Neural cell (in vitro differentiated cells): ENCODE measurements at regions not wholly inside any gene's neighbourhood (a gene's known extent, or its start where the extent isn't known, plus 50 kb on each side); places are given as distances from the start of the nearest gene placed in this dataset.

Source experiments
- H2AFZ ChIP-seq: fragments of 200-600, 300-800 bp; sonication (generic), shearing (Covaris generic); 2 replicates; pipeline ENCODE4 v1.6.0; 2014; ENCODE audit warnings: low read depth, mild to moderate bottlenecking, antibody characterized with exemption, low read length, moderate library complexity
- H3F3A ChIP-seq: fragments of 200-600 bp; shearing (Covaris generic); 2 replicates; pipeline ENCODE4 v1.6.1; 2016; ENCODE audit warnings: mild to moderate bottlenecking, moderate library complexity, mixed read lengths, antibody characterized with exemption, low read length; ENCODE audit not compliant: insufficient read depth, poor library complexity, severe bottlenecking
- H3K27ac ChIP-seq: fragments of 200-600, 300-800 bp; sonication (generic), shearing (Covaris generic); 2 replicates; pipeline ENCODE4 v1.5.1; 2014; ENCODE audit warnings: mild to moderate bottlenecking, low read length, moderate library complexity
- H3K27me3 ChIP-seq: fragments of 300-800, 200-600 bp; sonication (generic), shearing (Covaris generic); 2 replicates; pipeline ENCODE4 v1.6.0; 2014; ENCODE audit warnings: mild to moderate bottlenecking, low read depth, low read length, moderate library complexity; ENCODE audit not compliant: insufficient read depth
- H3K36me3 ChIP-seq: fragments of 300-800, 200-600 bp; sonication (generic), shearing (Covaris generic); 2 replicates; pipeline ENCODE4 v1.5.1; 2014; ENCODE audit warnings: mild to moderate bottlenecking, antibody characterized with exemption, low read length, moderate library complexity; ENCODE audit not compliant: insufficient read depth
- H3K4me2 ChIP-seq: fragments of 300-800, 200-600 bp; sonication (generic), shearing (Covaris generic); 2 replicates; pipeline ENCODE4 v1.6.0; 2014; ENCODE audit warnings: mild to moderate bottlenecking, low read length
- H3K4me3 ChIP-seq: fragments of 300-800, 200-600 bp; sonication (generic), shearing (Covaris generic); 2 replicates; pipeline ENCODE4 v1.5.1; 2014; ENCODE audit warnings: mild to moderate bottlenecking, low read length, moderate library complexity
- H3K79me2 ChIP-seq: fragments of 200-600 bp; shearing (Covaris generic); replicated peaks from 2 replicates; pipeline ENCODE4 v1.6.0; 2014; ENCODE audit warnings: mild to moderate bottlenecking, low read length, moderate library complexity; ENCODE audit not compliant: insufficient read depth
- H3K9ac ChIP-seq: fragments of 300-800, 200-600 bp; sonication (generic), shearing (Covaris generic); 2 replicates; pipeline ENCODE4 v1.6.1; 2016; ENCODE audit warnings: mild to moderate bottlenecking, low read length, mixed read lengths
- H3K9me2 ChIP-seq: fragments of 200-600 bp; shearing (Covaris generic); 2 replicates; pipeline ENCODE4 v1.6.1; 2016; ENCODE audit warnings: mild to moderate bottlenecking, low read length, mixed read lengths; ENCODE audit not compliant: insufficient read depth
- H3K9me3 ChIP-seq: fragments of 200-600, 300-800 bp; sonication (generic), shearing (Covaris generic); 2 replicates; pipeline ENCODE4 v1.6.1; 2016; ENCODE audit warnings: mild to moderate bottlenecking, mixed run types, low read length, moderate library complexity, mixed read lengths
- H4K20me1 ChIP-seq: fragments of 200-600 bp; shearing (Covaris generic); 2 replicates; pipeline ENCODE4 v1.6.1; 2016; ENCODE audit warnings: mild to moderate bottlenecking, mixed run types; ENCODE audit not compliant: insufficient read depth
- EP300 ChIP-seq: fragments of 450-650 bp; conservative IDR thresholded peaks from 2 replicates; pipeline ENCODE4 v1.6.1; 2014; ENCODE audit warnings: antibody characterized with exemption, mild to moderate bottlenecking, moderate library complexity; ENCODE audit not compliant: poor library complexity, severe bottlenecking
- EZH2 ChIP-seq: fragments of 200-600, 300-800 bp; shearing (Covaris generic), sonication (generic); IDR thresholded peaks from 2 replicates; pipeline ENCODE4 v1.6.1; 2014; ENCODE audit warnings: antibody characterized with exemption, low read length, borderline replicate concordance, mild to moderate bottlenecking; ENCODE audit not compliant: insufficient read depth, poor library complexity, severe bottlenecking
- MXI1 ChIP-seq: fragments of 450-650 bp; conservative IDR thresholded peaks from 2 replicates; pipeline ENCODE4 v1.6.1; 2014; ENCODE audit warnings: antibody characterized with exemption, mild to moderate bottlenecking; ENCODE audit not compliant: poor library complexity, severe bottlenecking
- POLR2AphosphoS5 ChIP-seq: IDR thresholded peaks from 2 replicates; pipeline ENCODE4 v1.6.1; 2012
- RAD21 ChIP-seq: fragments of 450-650 bp; conservative IDR thresholded peaks from 2 replicates; pipeline ENCODE4 v1.6.1; 2014; ENCODE audit warnings: antibody characterized with exemption, mild to moderate bottlenecking, moderate library complexity
- SMC3 ChIP-seq: fragments of 450-650 bp; conservative IDR thresholded peaks from 2 replicates; pipeline ENCODE4 v1.6.1; 2014; ENCODE audit warnings: antibody characterized with exemption, mild to moderate bottlenecking, moderate library complexity; ENCODE audit not compliant: poor library complexity
- TAF1 ChIP-seq: IDR thresholded peaks from 2 replicates; pipeline ENCODE4 v1.6.1; 2012; ENCODE audit warnings: low read depth
- TF ChIP-seq, protein P1 (sequence below): fragments of 450-650 bp; IDR thresholded peaks from 2 replicates; pipeline ENCODE4 v1.5.1; 2014; ENCODE audit warnings: antibody characterized with exemption, mild to moderate bottlenecking, moderate library complexity; ENCODE audit not compliant: poor library complexity, severe bottlenecking
- TF ChIP-seq, protein P2 (sequence below): IDR thresholded peaks from 2 replicates; pipeline ENCODE4 v1.6.1; 2012; ENCODE audit warnings: borderline replicate concordance

DNA sequence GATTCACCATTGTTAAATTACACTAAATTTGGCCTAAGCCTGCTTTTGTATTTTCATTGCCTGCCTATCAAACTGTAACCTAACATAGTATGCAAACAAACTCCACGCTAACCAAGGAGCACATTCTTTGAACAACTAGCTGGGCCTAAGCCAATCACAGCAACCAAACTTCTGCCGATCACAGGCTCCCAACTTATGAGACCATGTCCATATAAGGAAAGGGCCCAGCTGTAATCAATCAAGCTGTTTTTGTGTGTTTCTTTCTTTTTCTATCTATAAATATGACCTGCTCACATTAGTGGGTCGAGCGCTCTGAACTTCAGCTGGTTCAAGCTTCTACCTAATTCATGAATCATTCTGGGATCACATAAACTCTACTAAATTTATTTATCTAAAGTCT is 473.6 kb downstream of the SI start:
- TF ChIP-seq RAD21 = no peak
- no peak for TF ChIP-seq EP300
- TF ChIP-seq, protein P1, sequence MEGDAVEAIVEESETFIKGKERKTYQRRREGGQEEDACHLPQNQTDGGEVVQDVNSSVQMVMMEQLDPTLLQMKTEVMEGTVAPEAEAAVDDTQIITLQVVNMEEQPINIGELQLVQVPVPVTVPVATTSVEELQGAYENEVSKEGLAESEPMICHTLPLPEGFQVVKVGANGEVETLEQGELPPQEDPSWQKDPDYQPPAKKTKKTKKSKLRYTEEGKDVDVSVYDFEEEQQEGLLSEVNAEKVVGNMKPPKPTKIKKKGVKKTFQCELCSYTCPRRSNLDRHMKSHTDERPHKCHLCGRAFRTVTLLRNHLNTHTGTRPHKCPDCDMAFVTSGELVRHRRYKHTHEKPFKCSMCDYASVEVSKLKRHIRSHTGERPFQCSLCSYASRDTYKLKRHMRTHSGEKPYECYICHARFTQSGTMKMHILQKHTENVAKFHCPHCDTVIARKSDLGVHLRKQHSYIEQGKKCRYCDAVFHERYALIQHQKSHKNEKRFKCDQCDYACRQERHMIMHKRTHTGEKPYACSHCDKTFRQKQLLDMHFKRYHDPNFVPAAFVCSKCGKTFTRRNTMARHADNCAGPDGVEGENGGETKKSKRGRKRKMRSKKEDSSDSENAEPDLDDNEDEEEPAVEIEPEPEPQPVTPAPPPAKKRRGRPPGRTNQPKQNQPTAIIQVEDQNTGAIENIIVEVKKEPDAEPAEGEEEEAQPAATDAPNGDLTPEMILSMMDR = no peak
- TF ChIP-seq TAF1 = no peak
- TF ChIP-seq SMC3 = no peak
- TF ChIP-seq MXI1 = no peak
- no peaks in the 10 kb centered on the region for H3F3A ChIP-seq
- no peaks in the 10 kb centered on the region for H3K27me3 ChIP-seq
- no peaks in the 10 kb centered on the region for H3K36me3 ChIP-seq
- H3K9me3 ChIP-seq = no peaks in the 10 kb centered on the region
- H4K20me1 ChIP-seq = no peaks in the 10 kb centered on the region
- no peaks in the 10 kb centered on the region for H3K9me2 ChIP-seq
- H2AFZ ChIP-seq = no peak overlapping the region
- no peaks in the 10 kb centered on the region for H3K79me2 ChIP-seq
- H3K27ac ChIP-seq = no peak overlapping the region
- H3K9ac ChIP-seq = no peak overlapping the region
- no peak overlapping the region for H3K4me2 ChIP-seq
- H3K4me3 ChIP-seq = no peak overlapping the region

DNA sequence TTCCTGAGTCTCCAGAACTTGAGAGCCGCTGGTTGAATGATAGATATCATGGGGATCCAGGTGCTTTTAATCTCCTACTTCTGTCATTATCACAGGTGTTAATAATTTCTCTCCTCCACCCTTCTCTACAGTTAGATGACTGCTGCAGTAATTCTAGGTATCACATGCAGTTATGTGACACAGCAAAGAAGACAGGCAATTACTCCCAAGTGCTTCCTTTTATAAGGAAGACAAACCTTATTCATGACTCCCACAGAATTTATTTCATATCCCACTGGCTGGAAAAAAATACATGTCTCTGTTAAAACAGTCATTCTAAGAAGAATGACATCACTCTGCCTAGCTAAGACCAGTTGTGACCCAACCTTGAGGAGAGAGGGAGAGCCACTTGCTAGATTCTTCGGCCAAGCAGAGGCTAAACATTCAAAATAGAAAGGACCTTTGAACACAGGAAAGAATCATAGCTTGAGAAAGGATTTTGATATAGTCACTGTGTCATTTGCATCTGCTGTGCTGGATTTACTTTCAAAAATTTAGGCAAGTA is 500.6 kb downstream of the SI start:
- Histone ChIP-seq H3F3A (no peaks in the 10 kb centered on the region), H3K9ac (no peak overlapping the region), H4K20me1 (no peaks in the 10 kb centered on the region), H3K4me3 (no peak overlapping the region), H3K27me3 (no peaks in the 10 kb centered on the region), H2AFZ (no peak overlapping the region), H3K9me2 (no peaks in the 10 kb centered on the region), H3K9me3 (no peaks in the 10 kb centered on the region), H3K36me3 (no peaks in the 10 kb centered on the region), H3K4me2 (no peak overlapping the region), H3K27ac (peak overlapping the region; percentile 31), H3K79me2 (no peaks in the 10 kb centered on the region)
- TF ChIP-seq SMC3 (no peak), MXI1 (no peak), RAD21 (no peak), POLR2AphosphoS5 (peak; percentile 87), EP300 (peak; percentile 49), EZH2 (no peak), TAF1 (no peak)
- TF ChIP-seq, protein P2, sequence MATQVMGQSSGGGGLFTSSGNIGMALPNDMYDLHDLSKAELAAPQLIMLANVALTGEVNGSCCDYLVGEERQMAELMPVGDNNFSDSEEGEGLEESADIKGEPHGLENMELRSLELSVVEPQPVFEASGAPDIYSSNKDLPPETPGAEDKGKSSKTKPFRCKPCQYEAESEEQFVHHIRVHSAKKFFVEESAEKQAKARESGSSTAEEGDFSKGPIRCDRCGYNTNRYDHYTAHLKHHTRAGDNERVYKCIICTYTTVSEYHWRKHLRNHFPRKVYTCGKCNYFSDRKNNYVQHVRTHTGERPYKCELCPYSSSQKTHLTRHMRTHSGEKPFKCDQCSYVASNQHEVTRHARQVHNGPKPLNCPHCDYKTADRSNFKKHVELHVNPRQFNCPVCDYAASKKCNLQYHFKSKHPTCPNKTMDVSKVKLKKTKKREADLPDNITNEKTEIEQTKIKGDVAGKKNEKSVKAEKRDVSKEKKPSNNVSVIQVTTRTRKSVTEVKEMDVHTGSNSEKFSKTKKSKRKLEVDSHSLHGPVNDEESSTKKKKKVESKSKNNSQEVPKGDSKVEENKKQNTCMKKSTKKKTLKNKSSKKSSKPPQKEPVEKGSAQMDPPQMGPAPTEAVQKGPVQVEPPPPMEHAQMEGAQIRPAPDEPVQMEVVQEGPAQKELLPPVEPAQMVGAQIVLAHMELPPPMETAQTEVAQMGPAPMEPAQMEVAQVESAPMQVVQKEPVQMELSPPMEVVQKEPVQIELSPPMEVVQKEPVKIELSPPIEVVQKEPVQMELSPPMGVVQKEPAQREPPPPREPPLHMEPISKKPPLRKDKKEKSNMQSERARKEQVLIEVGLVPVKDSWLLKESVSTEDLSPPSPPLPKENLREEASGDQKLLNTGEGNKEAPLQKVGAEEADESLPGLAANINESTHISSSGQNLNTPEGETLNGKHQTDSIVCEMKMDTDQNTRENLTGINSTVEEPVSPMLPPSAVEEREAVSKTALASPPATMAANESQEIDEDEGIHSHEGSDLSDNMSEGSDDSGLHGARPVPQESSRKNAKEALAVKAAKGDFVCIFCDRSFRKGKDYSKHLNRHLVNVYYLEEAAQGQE = peak; percentile 97
- TF ChIP-seq, protein P1 = no peak
